ENCODE measurements at regions not wholly inside any gene's neighbourhood (a gene's known extent, or its start where the extent isn't known, plus 50 kb on each side); places are given as distances from the start of the nearest gene placed in this dataset.

DNA sequence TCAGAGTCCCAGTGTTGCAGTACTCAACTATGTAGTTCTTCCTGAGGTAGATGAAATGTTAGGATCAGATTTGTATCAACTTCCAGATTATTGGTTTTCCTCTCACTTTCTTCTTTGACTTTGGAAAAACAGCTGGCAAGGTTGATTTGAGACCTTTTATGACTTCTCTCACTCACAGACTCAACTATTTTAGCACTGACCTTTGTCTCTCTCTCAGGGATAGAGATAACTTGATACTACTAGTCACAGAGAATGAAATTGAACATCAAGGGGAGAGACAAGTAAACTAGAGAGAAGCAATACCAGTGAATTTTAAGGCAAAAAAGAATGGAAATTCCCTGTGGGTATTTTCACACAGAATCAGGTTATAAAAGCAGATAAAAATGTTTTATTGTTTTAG lies 159.7 kb upstream of the B3GALT2 start:
- H3K4me1 ChIP-seq (ENCODE audit: control insufficient read depth in 2 of 3, insufficient read depth in 2 of 3, low read depth in 1 of 3, low read length in 3 of 3): peaks cover 0 to 5% (median 3%) of the 10 kb centered on the region in 3 donors
- H3K27me3 ChIP-seq (ENCODE audit: control insufficient read depth, insufficient read depth, low read length): no peaks in the 10 kb centered on the region
- H3K4me3 ChIP-seq (ENCODE audit: low read length in 3 of 3): no peak overlapping the region
- TF ChIP-seq, protein P1, sequence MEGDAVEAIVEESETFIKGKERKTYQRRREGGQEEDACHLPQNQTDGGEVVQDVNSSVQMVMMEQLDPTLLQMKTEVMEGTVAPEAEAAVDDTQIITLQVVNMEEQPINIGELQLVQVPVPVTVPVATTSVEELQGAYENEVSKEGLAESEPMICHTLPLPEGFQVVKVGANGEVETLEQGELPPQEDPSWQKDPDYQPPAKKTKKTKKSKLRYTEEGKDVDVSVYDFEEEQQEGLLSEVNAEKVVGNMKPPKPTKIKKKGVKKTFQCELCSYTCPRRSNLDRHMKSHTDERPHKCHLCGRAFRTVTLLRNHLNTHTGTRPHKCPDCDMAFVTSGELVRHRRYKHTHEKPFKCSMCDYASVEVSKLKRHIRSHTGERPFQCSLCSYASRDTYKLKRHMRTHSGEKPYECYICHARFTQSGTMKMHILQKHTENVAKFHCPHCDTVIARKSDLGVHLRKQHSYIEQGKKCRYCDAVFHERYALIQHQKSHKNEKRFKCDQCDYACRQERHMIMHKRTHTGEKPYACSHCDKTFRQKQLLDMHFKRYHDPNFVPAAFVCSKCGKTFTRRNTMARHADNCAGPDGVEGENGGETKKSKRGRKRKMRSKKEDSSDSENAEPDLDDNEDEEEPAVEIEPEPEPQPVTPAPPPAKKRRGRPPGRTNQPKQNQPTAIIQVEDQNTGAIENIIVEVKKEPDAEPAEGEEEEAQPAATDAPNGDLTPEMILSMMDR (IDR thresholded peaks at IDR 0.05; ENCODE audit: borderline replicate concordance, extremely low read depth, insufficient read depth): no peak
- DNase-seq (peak in 2 of 5 donors; percentile 40), FAIRE-seq (no peak)
- no peak overlapping the region for H3K9ac ChIP-seq (ENCODE audit: low read length in 3 of 3)
- intact Hi-C loops (cut with DNase I): no loop called here
- H3K9me3 ChIP-seq (ENCODE audit: control insufficient read depth in 2 of 3, insufficient read depth in 1 of 3, low read length in 3 of 3): no peaks in the 10 kb centered on the region
- H3K36me3 ChIP-seq (ENCODE audit: control insufficient read depth in 2 of 3, insufficient read depth in 3 of 3, low read length in 3 of 3): no peaks in the 10 kb centered on the region
- no peak overlapping the region for H3K27ac ChIP-seq (ENCODE audit: low read depth in 2 of 2, low read length in 2 of 2)

DNA sequence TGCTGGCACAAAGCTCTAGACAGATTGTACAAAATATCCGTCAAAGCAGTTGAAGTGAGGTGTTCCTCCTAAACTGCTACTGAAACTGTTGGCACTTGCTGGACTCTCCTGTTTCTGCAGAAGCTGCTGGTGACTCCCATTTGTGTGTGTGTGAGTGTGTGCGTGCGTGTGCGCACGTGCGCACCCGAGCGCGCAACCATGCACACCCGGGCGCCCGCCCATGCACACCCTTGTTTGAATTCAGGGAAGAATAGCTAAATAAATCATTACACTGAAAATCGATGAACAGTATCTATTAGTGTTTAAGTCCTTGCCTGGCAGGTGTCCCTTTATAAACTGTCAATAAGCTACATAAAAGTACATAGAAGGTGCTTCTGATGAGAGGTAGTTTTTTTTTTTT lies 156.4 kb upstream of the B3GALT2 start:
- no peaks in the 10 kb centered on the region for H3K27me3 ChIP-seq (ENCODE audit: control insufficient read depth, insufficient read depth, low read length)
- H3K4me1 ChIP-seq (ENCODE audit: control insufficient read depth in 2 of 3, insufficient read depth in 2 of 3, low read depth in 1 of 3, low read length in 3 of 3): no peaks in the 10 kb centered on the region
- no peak overlapping the region for H3K9ac ChIP-seq (ENCODE audit: low read length in 3 of 3)
- H3K36me3 ChIP-seq (ENCODE audit: control insufficient read depth in 2 of 3, insufficient read depth in 3 of 3, low read length in 3 of 3): no peaks in the 10 kb centered on the region
- TF ChIP-seq, protein P1 (IDR thresholded peaks at IDR 0.05; ENCODE audit: borderline replicate concordance, extremely low read depth, insufficient read depth): no peak
- intact Hi-C loops (cut with DNase I): no loop called here
- H3K9me3 ChIP-seq (ENCODE audit: control insufficient read depth in 2 of 3, insufficient read depth in 1 of 3, low read length in 3 of 3): no peaks in the 10 kb centered on the region
- H3K4me3 ChIP-seq (ENCODE audit: low read length in 3 of 3): no peak overlapping the region
- H3K27ac ChIP-seq (ENCODE audit: low read depth in 2 of 2, low read length in 2 of 2): no peak overlapping the region
- FAIRE-seq: no peak
- DNase-seq: no peak

DNA sequence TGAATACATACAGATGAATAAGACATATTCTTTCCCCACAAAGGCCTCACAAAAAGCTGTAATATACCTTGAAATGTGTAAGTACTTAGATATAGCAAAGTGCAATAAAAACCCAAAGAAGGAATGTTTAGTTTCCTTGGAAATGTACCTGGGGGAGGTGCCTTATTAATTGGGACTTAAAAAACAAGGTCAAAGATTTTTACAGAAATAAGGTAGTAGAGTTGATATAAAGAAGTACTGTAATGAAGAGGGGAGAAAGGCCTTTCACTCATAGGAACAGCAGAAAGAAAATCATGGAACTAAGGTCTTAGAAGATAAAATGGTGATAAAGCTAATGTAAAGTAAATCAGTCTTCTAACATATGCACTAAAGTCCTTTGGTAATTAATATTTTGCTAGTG lies 153.9 kb upstream of the B3GALT2 start:
- intact Hi-C loops (cut with DNase I): no loop called here

More for the DNA sequence above, 153.9 kb upstream of the B3GALT2 start:
- DNase-seq (no peak), FAIRE-seq (no peak)
- Histone ChIP-seq H3K27ac (ENCODE audit: low read depth in 2 of 2, low read length in 2 of 2) (no peak overlapping the region), H3K4me3 (ENCODE audit: low read length in 3 of 3) (no peak overlapping the region), H3K9me3 (ENCODE audit: control insufficient read depth in 2 of 3, insufficient read depth in 1 of 3, low read length in 3 of 3) (no peaks in the 10 kb centered on the region), H3K9ac (ENCODE audit: low read length in 3 of 3) (no peak overlapping the region), H3K27me3 (ENCODE audit: control insufficient read depth, insufficient read depth, low read length) (no peaks in the 10 kb centered on the region), H3K36me3 (ENCODE audit: control insufficient read depth in 2 of 3, insufficient read depth in 3 of 3, low read length in 3 of 3) (no peaks in the 10 kb centered on the region), H3K4me1 (ENCODE audit: control insufficient read depth in 2 of 3, insufficient read depth in 2 of 3, low read depth in 1 of 3, low read length in 3 of 3) (no peaks in the 10 kb centered on the region)
- TF ChIP-seq, protein P1 (IDR thresholded peaks at IDR 0.05; ENCODE audit: borderline replicate concordance, extremely low read depth, insufficient read depth): no peak

All from kidney (tissue), 13 donors.